NCI-H2107 treated with DMSO at 0.1 percent for 48 hours (cell line): ENCODE measurements at regions not wholly inside any gene's neighbourhood (a gene's known extent, or its start where the extent isn't known, plus 50 kb on each side); places are given as distances from the start of the nearest gene placed in this dataset.

ENCODE experiments used
- DNase-seq: peaks from one replicate; lab custom pipeline; 2025; ENCODE audit not compliant: unreplicated experiment; lab: John Stamatoyannopoulos, UW

- no peak for DNase-seq
Observed at GRCh38 chr3:117358717-117359314, 649.2 kb downstream of the TUSC7 start.

GRCh38 chr3:117366574-117366973 lies 657.0 kb downstream of the TUSC7 start:
- DNase-seq: no peak

GRCh38 chr3:117367861-117368260 lies 658.3 kb downstream of the TUSC7 start:
- DNase-seq: no peak

- DNase-seq: no peak
Observed at GRCh38 chr3:117380631-117381030, 671.1 kb downstream of the TUSC7 start.

GRCh38 chr3:117393119-117393518 lies 683.5 kb downstream of the TUSC7 start:
- DNase-seq: no peak

- peak; percentile 14 for DNase-seq
Observed at GRCh38 chr3:117398141-117398899, 688.7 kb downstream of the TUSC7 start.

- peak; percentile 69 for DNase-seq
Observed at GRCh38 chr3:117399311-117400078, 689.9 kb downstream of the TUSC7 start.

- DNase-seq: no peak
Observed at GRCh38 chr3:117400303-117400702, 690.7 kb downstream of the TUSC7 start.

- DNase-seq: no peak
Observed at GRCh38 chr3:117404141-117404540, 694.6 kb downstream of the TUSC7 start.

GRCh38 chr3:117404730-117405129 lies 695.2 kb downstream of the TUSC7 start:
- DNase-seq: peak; percentile 78

- DNase-seq: no peak
Observed at GRCh38 chr3:117405359-117405758, 695.8 kb downstream of the TUSC7 start.

GRCh38 chr3:117407317-117407716 lies 697.7 kb downstream of the TUSC7 start:
- peak; percentile 27 for DNase-seq

- DNase-seq: no peak
Observed at GRCh38 chr3:117408811-117409210, 699.2 kb downstream of the TUSC7 start.

GRCh38 chr3:117409256-117409655 lies 699.7 kb downstream of the TUSC7 start:
- DNase-seq: no peak

GRCh38 chr3:117409701-117410459 lies 700.3 kb downstream of the TUSC7 start:
- no peak for DNase-seq

GRCh38 chr3:117411971-117412370 lies 702.4 kb downstream of the TUSC7 start:
- no peak for DNase-seq

GRCh38 chr3:117417411-117417810 lies 707.8 kb downstream of the TUSC7 start:
- no peak for DNase-seq

- DNase-seq: no peak
Observed at GRCh38 chr3:117427081-117427480, 717.5 kb downstream of the TUSC7 start.

- DNase-seq: no peak
Observed at GRCh38 chr3:117433427-117433826, 723.8 kb downstream of the TUSC7 start.

GRCh38 chr3:117434661-117435412 lies 725.3 kb downstream of the TUSC7 start:
- no peak for DNase-seq

GRCh38 chr3:117435506-117435905 lies 725.9 kb downstream of the TUSC7 start:
- no peak for DNase-seq
